Muscle layer of duodenum (tissue), 2 donors: ENCODE measurements at regions not wholly inside any gene's neighbourhood (a gene's known extent, or its start where the extent isn't known, plus 50 kb on each side); places are given as distances from the start of the nearest gene placed in this dataset.

ENCODE experiments used
- H3K27ac ChIP-seq: one replicate; pipeline ENCODE4 v1.7.0; 2013; ENCODE audit warnings: mild to moderate bottlenecking, low read length
- H3K27me3 ChIP-seq: one replicate; pipeline ENCODE4 v1.7.0; 2013; ENCODE audit warnings: low read depth, mild to moderate bottlenecking, control low read depth, low read length
- H3K36me3 ChIP-seq, 2 donors: one replicate each; pipeline ENCODE4 v1.7.0; 2013; ENCODE audit warnings: low read length in 2 of 2, control low read depth in 1 of 2, mild to moderate bottlenecking in 1 of 2; ENCODE audit not compliant: insufficient read depth in 2 of 2, control insufficient read depth in 1 of 2
- H3K4me1 ChIP-seq, 2 donors: one replicate each; pipeline ENCODE4 v1.7.0; 2013; ENCODE audit warnings: low read length in 2 of 2, mild to moderate bottlenecking in 2 of 2, control low read depth in 1 of 2, moderate library complexity in 1 of 2; ENCODE audit not compliant: insufficient read depth in 2 of 2, control insufficient read depth in 1 of 2
- H3K4me3 ChIP-seq, 2 donors: one replicate each; pipeline ENCODE4 v1.7.0; 2013; ENCODE audit warnings: low read length in 2 of 2, low read depth in 1 of 2, mild to moderate bottlenecking in 1 of 2
- H3K9me3 ChIP-seq, 2 donors: one replicate each; pipeline ENCODE4 v1.7.0; 2013; ENCODE audit warnings: low read length in 2 of 2, control low read depth in 1 of 2, mild to moderate bottlenecking in 1 of 2; ENCODE audit not compliant: control insufficient read depth in 1 of 2
- donor health status: healthy.

GRCh38 chr3:182241766-182242488 is 530.2 kb downstream of the SOX2 start:
- Histone ChIP-seq H3K4me1 (peaks cover 0 to 7% of the 10 kb centered on the region in 2 donors), H3K4me3 (no peak overlapping the region), H3K9me3 (no peaks in the 10 kb centered on the region), H3K36me3 (no peaks in the 10 kb centered on the region), H3K27me3 (no peaks in the 10 kb centered on the region), H3K27ac (peak overlapping the region; percentile 67)

GRCh38 chr3:182242489-182242942 is 530.8 kb downstream of the SOX2 start:
- no peaks in the 10 kb centered on the region for H3K36me3 ChIP-seq
- no peak overlapping the region for H3K4me3 ChIP-seq
- no peaks in the 10 kb centered on the region for H3K27me3 ChIP-seq
- peak overlapping the region; percentile 57 for H3K27ac ChIP-seq
- H3K4me1 ChIP-seq = peaks cover 0 to 7% of the 10 kb centered on the region in 2 donors
- no peaks in the 10 kb centered on the region for H3K9me3 ChIP-seq

GRCh38 chr3:182243625-182244024 is 531.9 kb downstream of the SOX2 start:
- Histone ChIP-seq H3K27ac (no peak overlapping the region), H3K4me3 (no peak overlapping the region), H3K9me3 (no peaks in the 10 kb centered on the region), H3K27me3 (no peaks in the 10 kb centered on the region), H3K4me1 (peaks cover 0 to 7% of the 10 kb centered on the region in 2 donors), H3K36me3 (no peaks in the 10 kb centered on the region)

- Histone ChIP-seq H3K4me1 (peaks cover 0 to 7% of the 10 kb centered on the region in 2 donors), H3K9me3 (no peaks in the 10 kb centered on the region), H3K27me3 (no peaks in the 10 kb centered on the region), H3K4me3 (no peak overlapping the region), H3K27ac (no peak overlapping the region), H3K36me3 (no peaks in the 10 kb centered on the region)
These were observed 532.7 kb downstream of the SOX2 start for GRCh38 chr3:182244222-182244971.

- no peak overlapping the region for H3K27ac ChIP-seq
- no peaks in the 10 kb centered on the region for H3K36me3 ChIP-seq
These were observed 533.3 kb downstream of the SOX2 start for GRCh38 chr3:182245059-182245458.

GRCh38 chr3:182246870-182247269 is 535.1 kb downstream of the SOX2 start:
- H3K27ac ChIP-seq = no peak overlapping the region
- H3K9me3 ChIP-seq = no peaks in the 10 kb centered on the region
- no peak overlapping the region for H3K4me3 ChIP-seq
- no peaks in the 10 kb centered on the region for H3K27me3 ChIP-seq
- no peaks in the 10 kb centered on the region for H3K36me3 ChIP-seq
- H3K4me1 ChIP-seq = peaks cover 0 to 5% of the 10 kb centered on the region in 2 donors

More at GRCh38 chr3:182245059-182245458, 533.3 kb downstream of the SOX2 start:
- no peaks in the 10 kb centered on the region for H3K9me3 ChIP-seq
- no peaks in the 10 kb centered on the region for H3K27me3 ChIP-seq
- no peak overlapping the region for H3K4me3 ChIP-seq
- H3K4me1 ChIP-seq = peaks cover 0 to 7% of the 10 kb centered on the region in 2 donors

GRCh38 chr3:182248349-182248880 is 536.7 kb downstream of the SOX2 start:
- H3K27ac ChIP-seq = no peak overlapping the region
- no peaks in the 10 kb centered on the region for H3K36me3 ChIP-seq
- no peaks in the 10 kb centered on the region for H3K4me1 ChIP-seq
- H3K9me3 ChIP-seq = no peaks in the 10 kb centered on the region
- no peaks in the 10 kb centered on the region for H3K27me3 ChIP-seq
- H3K4me3 ChIP-seq = no peak overlapping the region

GRCh38 chr3:182252802-182253201 is 540.5 kb upstream of the ATP11B start:
- Histone ChIP-seq H3K27me3 (no peaks in the 10 kb centered on the region), H3K36me3 (no peaks in the 10 kb centered on the region), H3K4me1 (no peaks in the 10 kb centered on the region), H3K4me3 (no peak overlapping the region), H3K9me3 (no peaks in the 10 kb centered on the region), H3K27ac (no peak overlapping the region)

- no peak overlapping the region for H3K4me3 ChIP-seq
- H3K27me3 ChIP-seq = no peaks in the 10 kb centered on the region
- H3K4me1 ChIP-seq = no peaks in the 10 kb centered on the region
- no peaks in the 10 kb centered on the region for H3K36me3 ChIP-seq
- H3K9me3 ChIP-seq = no peaks in the 10 kb centered on the region
- H3K27ac ChIP-seq = no peak overlapping the region
These were observed 538.1 kb upstream of the ATP11B start for GRCh38 chr3:182255158-182255557.

- H3K4me3 ChIP-seq = no peak overlapping the region
- H3K9me3 ChIP-seq = no peaks in the 10 kb centered on the region
- H3K36me3 ChIP-seq = no peaks in the 10 kb centered on the region
- no peaks in the 10 kb centered on the region for H3K4me1 ChIP-seq
- H3K27me3 ChIP-seq = no peaks in the 10 kb centered on the region
- H3K27ac ChIP-seq = no peak overlapping the region
These were observed 535.9 kb upstream of the ATP11B start for GRCh38 chr3:182257361-182257760.

GRCh38 chr3:182258538-182259177 is 534.6 kb upstream of the ATP11B start:
- Histone ChIP-seq H3K36me3 (no peaks in the 10 kb centered on the region), H3K27me3 (no peaks in the 10 kb centered on the region), H3K27ac (no peak overlapping the region), H3K4me3 (no peak overlapping the region), H3K9me3 (no peaks in the 10 kb centered on the region), H3K4me1 (no peaks in the 10 kb centered on the region)
